HCT116 (cell line): ENCODE measurements at regions not wholly inside any gene's neighbourhood (a gene's known extent, or its start where the extent isn't known, plus 50 kb on each side); places are given as distances from the start of the nearest gene placed in this dataset.

Experiments used
- ATAC-seq: fragments of 200-7000 bp; cut with Tn5 transposase; 2 replicates; pipeline ENCODE4 v1.9.1; 2020; ENCODE audit warnings: mild to moderate bottlenecking, moderate library complexity
- BruUV-seq: library from RNA; stranded (reverse); fragments of 400-500 nt; replicated peaks from 2 replicates; lab custom pipeline; 2021; lab: Mats Ljungman, UMichigan
- CTCF ChIA-PET: fragments of 300-600 bp; sonication (Branson Sonifier 250); formaldehyde crosslinking; loops from one replicate; lab custom pipeline; 2021; ENCODE audit warnings: antibody characterized with exemption; lab: Charles Lee
- POLR2A ChIA-PET: fragments of 300-600, 350-600 bp; sonication (Branson Sonifier 250); formaldehyde crosslinking; loops from one replicate; lab custom pipeline; 2021; ENCODE audit warnings: antibody characterized with exemption; lab: Charles Lee
- RAD21 ChIA-PET, 2 experiments: fragments of 300-600 bp; sonication (Branson Sonifier 250); formaldehyde crosslinking; loops; one replicate each; lab custom pipeline; 2023; ENCODE audit warnings: low total read pairs in 2 of 2; ENCODE audit not compliant: uncharacterized antibody in 2 of 2, unreplicated experiment in 2 of 2, low non-redundant PET in 1 of 2; lab: Charles Lee
- DNase-seq: peaks from one replicate; pipeline ENCODE4 v3.0.0-alpha.2; 2010; ENCODE audit warnings: low read depth, low spot score
- H2AFZ ChIP-seq: fragments of 200-600 bp; shearing (Covaris generic), sonication (generic); 2 replicates; pipeline ENCODE4 v1.6.1; 2017; ENCODE audit warnings: low read depth, mixed run types, mixed read lengths, antibody characterized with exemption, low read length; ENCODE audit not compliant: poor library complexity, severe bottlenecking
- H3K27ac ChIP-seq: 2 replicates; pipeline ENCODE4 v1.5.1; 2012; ENCODE audit warnings: low read depth, low read length
- H3K27me3 ChIP-seq: fragments of 200-600 bp; sonication (generic); 2 replicates; pipeline ENCODE4 v1.6.1; 2016; ENCODE audit warnings: mixed run types, low read length, mixed read lengths; ENCODE audit not compliant: insufficient read depth
- H3K36me3 ChIP-seq, 2 experiments: fragments of 200-500 bp in 1 of 2; fragments of 200-600 bp in 1 of 2; sonication (Bioruptor generic) in 1 of 2; sonication (generic) in 1 of 2; 2 replicates each; pipeline versions ENCODE4 v1.5.1 to v1.6.1; 2014 to 2016; ENCODE audit warnings: low read length in 2 of 2, inconsistent platforms in 1 of 2, mixed read lengths in 1 of 2, mixed run types in 1 of 2; ENCODE audit not compliant: insufficient read depth in 2 of 2, control insufficient read depth in 1 of 2
- H3K4me1 ChIP-seq, 2 experiments: fragments of 200-600 bp in 1 of 2; sonication (generic) in 1 of 2; 2 replicates each; pipeline versions ENCODE4 v1.5.1 to v1.6.1; 2012 to 2017; ENCODE audit warnings: low read length in 2 of 2, inconsistent platforms in 1 of 2, mild to moderate bottlenecking in 1 of 2, mixed read lengths in 1 of 2, mixed run types in 1 of 2, moderate library complexity in 1 of 2; ENCODE audit not compliant: insufficient read depth in 2 of 2, control insufficient read depth in 1 of 2
- H3K4me2 ChIP-seq: fragments of 200-600 bp; sonication (generic); 2 replicates; pipeline ENCODE4 v1.6.1; 2017; ENCODE audit warnings: mixed run types, low read length, mixed read lengths
- H3K4me3 ChIP-seq, 2 experiments: fragments of 200-600 bp in 1 of 2; sonication (generic) in 1 of 2; replicated peaks in 1 of 2; 2 replicates each; pipeline ENCODE4 v1.5.1; 2011 to 2016; ENCODE audit warnings: low read length in 2 of 2, control low read depth in 1 of 2, low read depth in 1 of 2, mild to moderate bottlenecking in 1 of 2, mixed read lengths in 1 of 2, mixed run types in 1 of 2
- H3K79me2 ChIP-seq: fragments of 200-600 bp; sonication (generic); 2 replicates; pipeline ENCODE4 v1.6.1; 2017; ENCODE audit warnings: mild to moderate bottlenecking, mixed run types, low read length, moderate library complexity, mixed read lengths; ENCODE audit not compliant: insufficient read depth
- H3K9ac ChIP-seq: fragments of 200-600 bp; sonication (generic); 2 replicates; pipeline ENCODE4 v1.6.1; 2016; ENCODE audit warnings: low read length, mixed read lengths
- H3K9me2 ChIP-seq: fragments of 200-600 bp; sonication (generic), shearing (Covaris generic); 2 replicates; pipeline ENCODE4 v1.6.1; 2017; ENCODE audit warnings: mixed run types, mild to moderate bottlenecking, moderate library complexity; ENCODE audit not compliant: insufficient read depth
- H3K9me3 ChIP-seq, 2 experiments: fragments of 200-500 bp in 1 of 2; fragments of 200-600 bp in 1 of 2; sonication (Bioruptor generic) in 1 of 2; sonication (generic) in 1 of 2; 2 replicates each; pipeline ENCODE4 v1.6.1; 2014 to 2017; ENCODE audit warnings: low read length in 2 of 2, mixed read lengths in 2 of 2, inconsistent platforms in 1 of 2, low read depth in 1 of 2, mild to moderate bottlenecking in 1 of 2, mixed run types in 1 of 2, moderate library complexity in 1 of 2; ENCODE audit not compliant: control insufficient read depth in 1 of 2, insufficient read depth in 1 of 2
- H4K20me1 ChIP-seq: fragments of 200-600 bp; sonication (generic), shearing (Covaris generic); 2 replicates; pipeline ENCODE4 v1.6.1; 2017; ENCODE audit warnings: mixed run types, mild to moderate bottlenecking, moderate library complexity; ENCODE audit not compliant: insufficient read depth
- CBX3 ChIP-seq: IDR thresholded peaks from 2 replicates; pipeline ENCODE4 v1.6.1; 2012; ENCODE audit warnings: low read depth
- CEBPB ChIP-seq: IDR thresholded peaks from 2 replicates; pipeline ENCODE4 v1.6.1; 2012; ENCODE audit warnings: low read depth
- ELF1 ChIP-seq: IDR thresholded peaks from 2 replicates; pipeline ENCODE4 v1.6.1; 2012; ENCODE audit warnings: low read depth, borderline replicate concordance
- EZH2 ChIP-seq: fragments of 200-600 bp; sonication (generic); IDR thresholded peaks from 2 replicates; pipeline ENCODE4 v1.6.1; 2017; ENCODE audit warnings: antibody characterized with exemption, mixed run types
- EZH2phosphoT487 ChIP-seq: fragments of 200-600 bp; IDR thresholded peaks from 2 replicates; pipeline ENCODE4 v1.6.1; 2018; ENCODE audit warnings: antibody characterized with exemption, borderline replicate concordance
- FOSL1 ChIP-seq: IDR thresholded peaks from 2 replicates; pipeline ENCODE4 v1.6.1; 2012; ENCODE audit warnings: low read depth
- JUND ChIP-seq: IDR thresholded peaks from 2 replicates; pipeline ENCODE4 v1.6.1; 2012
- POLR2A ChIP-seq: IDR thresholded peaks from 2 replicates; pipeline ENCODE4 v1.7.0; 2011; ENCODE audit warnings: borderline replicate concordance; ENCODE audit not compliant: insufficient read depth, insufficient read length; ENCODE audit errors: extremely low read depth
- RAD21 ChIP-seq: IDR thresholded peaks from 2 replicates; pipeline ENCODE4 v1.6.1; 2012; ENCODE audit warnings: low read depth, mild to moderate bottlenecking
- SIN3A ChIP-seq: IDR thresholded peaks from 2 replicates; pipeline ENCODE4 v1.6.1; 2012; ENCODE audit warnings: low read depth
- TCF7L2 ChIP-seq: IDR thresholded peaks from 2 replicates; pipeline ENCODE4 v1.7.0; 2011; ENCODE audit warnings: borderline replicate concordance, inconsistent platforms; ENCODE audit not compliant: insufficient read depth, insufficient read length; ENCODE audit errors: extremely low read depth
- YY1 ChIP-seq: IDR thresholded peaks from 2 replicates; pipeline ENCODE4 v1.6.1; 2011; ENCODE audit warnings: low read length, low read depth, moderate library complexity, mild to moderate bottlenecking; ENCODE audit not compliant: insufficient replicate concordance; ENCODE audit errors: extremely low read depth
- ZFX ChIP-seq: fragments of 450-650 bp; IDR thresholded peaks from 2 replicates; pipeline ENCODE4 v1.6.1; 2017
- intact Hi-C: fragments of 100-400 bp; cut with micrococcal nuclease; formaldehyde crosslinking; loops from 2 replicates; pipeline ENCODE4 v1.10.0; 2022
- TF ChIP-seq, protein P1 (sequence below): IDR thresholded peaks from 2 replicates; pipeline ENCODE4 v1.6.1; 2012
- TF ChIP-seq, protein P2 (sequence below): IDR thresholded peaks from 2 replicates; pipeline ENCODE4 v1.6.1; 2012
- TF ChIP-seq, protein P3 (sequence below): IDR thresholded peaks from 2 replicates; pipeline ENCODE4 v1.6.1; 2011; ENCODE audit warnings: mild to moderate bottlenecking, low read length, moderate library complexity; ENCODE audit not compliant: insufficient replicate concordance; ENCODE audit errors: extremely low read depth

DNA sequence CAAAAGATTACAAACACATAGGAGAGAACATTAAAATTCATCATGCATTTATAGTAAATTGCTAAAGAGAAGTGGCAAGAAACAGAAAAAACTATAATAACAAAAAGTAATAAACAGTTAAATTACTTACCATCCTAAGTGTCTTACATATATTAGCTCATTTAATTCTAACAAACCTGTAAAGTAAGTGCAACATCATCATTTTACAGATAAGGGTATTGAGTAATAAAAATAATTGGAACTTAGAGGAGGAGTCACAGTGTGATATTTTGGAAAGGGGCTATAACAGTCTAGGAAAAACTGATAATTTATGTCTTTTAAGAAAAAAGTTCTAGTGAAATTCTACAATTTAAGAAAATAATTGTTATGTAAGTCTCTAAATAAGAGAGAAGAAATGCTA lies 592.8 kb downstream of the DMRTA1 start (continued):
- TF ChIP-seq ELF1, result no peak
- TF ChIP-seq POLR2A, result no peak
- TF ChIP-seq, protein P1, sequence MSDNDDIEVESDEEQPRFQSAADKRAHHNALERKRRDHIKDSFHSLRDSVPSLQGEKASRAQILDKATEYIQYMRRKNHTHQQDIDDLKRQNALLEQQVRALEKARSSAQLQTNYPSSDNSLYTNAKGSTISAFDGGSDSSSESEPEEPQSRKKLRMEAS, result no peak
- TF ChIP-seq JUND, result no peak
- TF ChIP-seq, protein P2, sequence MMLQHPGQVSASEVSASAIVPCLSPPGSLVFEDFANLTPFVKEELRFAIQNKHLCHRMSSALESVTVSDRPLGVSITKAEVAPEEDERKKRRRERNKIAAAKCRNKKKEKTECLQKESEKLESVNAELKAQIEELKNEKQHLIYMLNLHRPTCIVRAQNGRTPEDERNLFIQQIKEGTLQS, result no peak
- TF ChIP-seq, all 23 proteins: peak for 0

DNA sequence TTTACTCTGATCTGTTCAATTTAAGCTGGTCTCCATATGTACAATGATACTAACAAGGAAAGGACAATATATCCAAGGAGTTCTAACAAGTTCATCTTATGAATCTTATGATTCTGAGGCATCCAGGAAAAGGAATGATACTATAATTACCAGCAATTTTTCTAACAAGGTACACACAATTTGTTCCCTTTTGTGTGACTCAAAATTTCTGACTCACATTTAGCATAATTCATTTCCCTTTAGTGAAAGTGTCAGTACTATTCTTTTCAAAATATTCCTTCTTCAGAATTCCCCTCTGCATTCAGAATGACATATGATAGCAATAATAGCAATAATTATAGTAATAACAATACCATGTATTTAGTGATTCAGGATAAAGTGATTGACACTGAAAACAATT lies 594.8 kb downstream of the DMRTA1 start:
- ATAC-seq, result no peak
- no peak overlapping the region for H3K4me2 ChIP-seq

More for the DNA sequence above, 594.8 kb downstream of the DMRTA1 start:
- Histone ChIP-seq H3K4me1 (no peaks in the 10 kb centered on the region), H3K4me3 (no peak overlapping the region), H3K36me3 (no peaks in the 10 kb centered on the region), H2AFZ (no peak overlapping the region), H3K79me2 (no peaks in the 10 kb centered on the region), H3K9ac (no peak overlapping the region), H3K27ac (no peak overlapping the region), H3K9me2 (no peaks in the 10 kb centered on the region), H3K27me3 (no peaks in the 10 kb centered on the region), H3K9me3 (peaks cover 10 to 15% of the 10 kb centered on the region in 2 experiments; a peak in 3 of 4 replicates), H4K20me1 (no peaks in the 10 kb centered on the region)
- ChIA-PET RAD21 (no interaction called here), CTCF (no interaction called here), POLR2A (no interaction called here)
- TF ChIP-seq SIN3A, result no peak
- no peak for TF ChIP-seq POLR2A
- no peak for TF ChIP-seq RAD21
- no peak for TF ChIP-seq CEBPB
- TF ChIP-seq FOSL1, result no peak
- no peak for TF ChIP-seq EZH2phosphoT487
- TF ChIP-seq, protein P2, result no peak
- TF ChIP-seq, protein P3, sequence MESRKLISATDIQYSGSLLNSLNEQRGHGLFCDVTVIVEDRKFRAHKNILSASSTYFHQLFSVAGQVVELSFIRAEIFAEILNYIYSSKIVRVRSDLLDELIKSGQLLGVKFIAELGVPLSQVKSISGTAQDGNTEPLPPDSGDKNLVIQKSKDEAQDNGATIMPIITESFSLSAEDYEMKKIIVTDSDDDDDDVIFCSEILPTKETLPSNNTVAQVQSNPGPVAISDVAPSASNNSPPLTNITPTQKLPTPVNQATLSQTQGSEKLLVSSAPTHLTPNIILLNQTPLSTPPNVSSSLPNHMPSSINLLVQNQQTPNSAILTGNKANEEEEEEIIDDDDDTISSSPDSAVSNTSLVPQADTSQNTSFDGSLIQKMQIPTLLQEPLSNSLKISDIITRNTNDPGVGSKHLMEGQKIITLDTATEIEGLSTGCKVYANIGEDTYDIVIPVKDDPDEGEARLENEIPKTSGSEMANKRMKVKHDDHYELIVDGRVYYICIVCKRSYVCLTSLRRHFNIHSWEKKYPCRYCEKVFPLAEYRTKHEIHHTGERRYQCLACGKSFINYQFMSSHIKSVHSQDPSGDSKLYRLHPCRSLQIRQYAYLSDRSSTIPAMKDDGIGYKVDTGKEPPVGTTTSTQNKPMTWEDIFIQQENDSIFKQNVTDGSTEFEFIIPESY, result no peak
- no peak for TF ChIP-seq EZH2
- TF ChIP-seq CBX3, result no peak
- no peak for TF ChIP-seq TCF7L2
- no peak for TF ChIP-seq YY1
- no peak for TF ChIP-seq ZFX
- no peak for DNase-seq
- no TSS peak for BruUV-seq
- intact Hi-C loops, result no loop called here
